SK-N-SH treated with all-trans-retinoic acid at 6 μM for 48 hours (cell line): ENCODE measurements at regions not wholly inside any gene's neighbourhood (a gene's known extent, or its start where the extent isn't known, plus 50 kb on each side); places are given as distances from the start of the nearest gene placed in this dataset.
"Not testable (repeated sequence)": the region's sequence is repeated elsewhere in the genome, so short reads cannot be mapped to it uniquely, and the experiment has no call there.

Experiments
- ATAC-seq: fragments of 200-7000 bp; cut with Tn5 transposase; 3 replicates; pipeline ENCODE4 v1.9.1; 2020; ENCODE audit warnings: mild to moderate bottlenecking, moderate library complexity
- ARNTL ChIP-seq: fragments of 450-650 bp; formaldehyde crosslinking; IDR thresholded peaks from 2 replicates; pipeline ENCODE4 v1.5.0; 2020; ENCODE audit warnings: low read depth, mild to moderate bottlenecking, moderate library complexity, borderline replicate concordance
- BACH2 ChIP-seq: fragments of 250-450 bp; sonication (Bioruptor Pico); IDR thresholded peaks from 2 replicates; pipeline ENCODE4 v1.9.0; 2021; ENCODE audit warnings: mild to moderate bottlenecking, borderline replicate concordance
- CSDC2 ChIP-seq: fragments of 250-450 bp; sonication (Bioruptor Pico); IDR thresholded peaks from 2 replicates; pipeline ENCODE4 v1.5.0; 2020; ENCODE audit warnings: mild to moderate bottlenecking, moderate library complexity
- CSRNP3 ChIP-seq: fragments of 250-450 bp; sonication (Bioruptor Pico); IDR thresholded peaks from 2 replicates; pipeline ENCODE4 v1.5.1; 2021; ENCODE audit warnings: mild to moderate bottlenecking, moderate library complexity
- ESRRG ChIP-seq: fragments of 250-450 bp; sonication (Bioruptor Pico); IDR thresholded peaks from 2 replicates; pipeline ENCODE4 v1.6.1; 2021; ENCODE audit warnings: mild to moderate bottlenecking
- GLIS3 ChIP-seq: fragments of 250-450 bp; sonication (Bioruptor Pico); IDR thresholded peaks from 2 replicates; pipeline ENCODE4 v1.5.0; 2020; ENCODE audit warnings: mild to moderate bottlenecking, moderate library complexity
- ISL1 ChIP-seq: fragments of 250-450 bp; sonication (Bioruptor Pico); IDR thresholded peaks from 2 replicates; pipeline ENCODE4 v2.1.2; 2022; ENCODE audit warnings: mild to moderate bottlenecking, moderate library complexity
- OSR1 ChIP-seq: fragments of 250-450 bp; sonication (Bioruptor Pico); IDR thresholded peaks from 2 replicates; pipeline ENCODE4 v1.8.0; 2022; ENCODE audit warnings: moderate library complexity, mild to moderate bottlenecking, inconsistent platforms
- PATZ1 ChIP-seq: fragments of 250-450 bp; sonication (Bioruptor Pico); IDR thresholded peaks from 2 replicates; pipeline ENCODE4 v1.8.0; 2020; ENCODE audit warnings: mild to moderate bottlenecking, moderate library complexity, borderline replicate concordance
- POU6F1 ChIP-seq: fragments of 250-450 bp; sonication (Bioruptor Pico); IDR thresholded peaks from 2 replicates; pipeline ENCODE4 v1.8.0; 2021; ENCODE audit warnings: low read depth, mild to moderate bottlenecking, moderate library complexity, borderline replicate concordance
- PPARA ChIP-seq: fragments of 250-450 bp; sonication (Bioruptor Pico); IDR thresholded peaks from 2 replicates; pipeline ENCODE4 v1.5.0; 2020; ENCODE audit warnings: mild to moderate bottlenecking, borderline replicate concordance
- RARB ChIP-seq: fragments of 250-450 bp; sonication (Bioruptor Pico); IDR thresholded peaks from 2 replicates; pipeline ENCODE4 v1.8.0; 2021; ENCODE audit warnings: mild to moderate bottlenecking, moderate library complexity
- SNAI2 ChIP-seq: fragments of 250-450 bp; sonication (Bioruptor Pico); IDR thresholded peaks from 2 replicates; pipeline ENCODE4 v1.5.0; 2020; ENCODE audit warnings: mild to moderate bottlenecking, moderate library complexity
- TCF4 ChIP-seq: fragments of 250-450 bp; sonication (Bioruptor Pico); IDR thresholded peaks from 2 replicates; pipeline ENCODE4 v1.8.0; 2021; ENCODE audit warnings: mild to moderate bottlenecking, moderate library complexity, borderline replicate concordance
- TOX ChIP-seq: fragments of 250-450 bp; sonication (Bioruptor Pico); IDR thresholded peaks from 2 replicates; pipeline ENCODE4 v1.8.0; 2021; ENCODE audit warnings: mild to moderate bottlenecking, moderate library complexity, borderline replicate concordance
- ZC3H10 ChIP-seq: fragments of 250-450 bp; sonication (Bioruptor Pico); IDR thresholded peaks from 2 replicates; pipeline ENCODE4 v1.5.1; 2021; ENCODE audit warnings: mild to moderate bottlenecking, moderate library complexity
- ZFP3 ChIP-seq: fragments of 250-450 bp; sonication (Bioruptor Pico); IDR thresholded peaks from 2 replicates; pipeline ENCODE4 v1.5.0; 2020; ENCODE audit warnings: mild to moderate bottlenecking, moderate library complexity
- ZNF565 ChIP-seq: fragments of 450-650 bp; formaldehyde crosslinking; conservative IDR thresholded peaks from 2 replicates; pipeline ENCODE4 v1.5.0; 2020; ENCODE audit warnings: low read depth, mild to moderate bottlenecking, moderate library complexity
- ZNF70 ChIP-seq: fragments of 450-650 bp; formaldehyde crosslinking; IDR thresholded peaks from 2 replicates; pipeline ENCODE4 v1.5.0; 2020; ENCODE audit warnings: mild to moderate bottlenecking, moderate library complexity
- TF ChIP-seq, protein P1 (sequence below): fragments of 250-450 bp; sonication (Bioruptor Pico); IDR thresholded peaks from 2 replicates; pipeline ENCODE4 v1.5.0; 2020; ENCODE audit warnings: mild to moderate bottlenecking, moderate library complexity

DNA sequence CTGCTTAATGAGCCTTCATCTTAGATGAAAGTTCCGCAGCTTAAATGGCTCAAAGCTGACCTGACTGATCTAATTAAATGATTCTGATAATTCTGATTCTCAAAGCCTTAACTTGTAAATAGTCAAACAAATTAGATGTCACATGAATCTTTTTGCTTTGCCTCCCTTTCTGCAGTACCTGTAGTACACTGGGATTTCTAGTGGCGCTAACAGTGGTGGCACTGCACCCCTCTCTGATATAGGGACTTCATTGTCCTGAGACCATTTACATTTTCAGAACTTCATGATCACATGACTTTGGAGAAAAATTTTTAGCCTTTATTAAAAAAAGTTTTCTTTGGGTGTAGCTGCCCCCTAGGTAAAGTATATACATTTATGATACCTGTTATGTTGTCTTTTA lies 546.7 kb upstream of the ADGRL2 start (continued):
- TF ChIP-seq ISL1 (CRISPR knock-in tag): no peak
- no peak for TF ChIP-seq PPARA
- TF ChIP-seq CSRNP3: no peak

- TF ChIP-seq POU6F1 (CRISPR knock-in tag): no peak
- no peak for TF ChIP-seq RARB (CRISPR knock-in tag)
- no peak for TF ChIP-seq TCF4 (CRISPR knock-in tag)
- no peak for TF ChIP-seq ZC3H10 (CRISPR knock-in tag)
- TF ChIP-seq ZNF70 (CRISPR knock-in tag): no peak
- no peak for TF ChIP-seq SNAI2
- TF ChIP-seq BACH2 (CRISPR knock-in tag): no peak
- no peak for TF ChIP-seq GLIS3 (CRISPR knock-in tag)
- TF ChIP-seq ZFP3 (CRISPR knock-in tag): no peak
- no peak for TF ChIP-seq OSR1 (CRISPR knock-in tag)
- TF ChIP-seq PATZ1 (CRISPR knock-in tag): no peak
- no peak for TF ChIP-seq ESRRG (CRISPR knock-in tag)
- TF ChIP-seq, protein P1, sequence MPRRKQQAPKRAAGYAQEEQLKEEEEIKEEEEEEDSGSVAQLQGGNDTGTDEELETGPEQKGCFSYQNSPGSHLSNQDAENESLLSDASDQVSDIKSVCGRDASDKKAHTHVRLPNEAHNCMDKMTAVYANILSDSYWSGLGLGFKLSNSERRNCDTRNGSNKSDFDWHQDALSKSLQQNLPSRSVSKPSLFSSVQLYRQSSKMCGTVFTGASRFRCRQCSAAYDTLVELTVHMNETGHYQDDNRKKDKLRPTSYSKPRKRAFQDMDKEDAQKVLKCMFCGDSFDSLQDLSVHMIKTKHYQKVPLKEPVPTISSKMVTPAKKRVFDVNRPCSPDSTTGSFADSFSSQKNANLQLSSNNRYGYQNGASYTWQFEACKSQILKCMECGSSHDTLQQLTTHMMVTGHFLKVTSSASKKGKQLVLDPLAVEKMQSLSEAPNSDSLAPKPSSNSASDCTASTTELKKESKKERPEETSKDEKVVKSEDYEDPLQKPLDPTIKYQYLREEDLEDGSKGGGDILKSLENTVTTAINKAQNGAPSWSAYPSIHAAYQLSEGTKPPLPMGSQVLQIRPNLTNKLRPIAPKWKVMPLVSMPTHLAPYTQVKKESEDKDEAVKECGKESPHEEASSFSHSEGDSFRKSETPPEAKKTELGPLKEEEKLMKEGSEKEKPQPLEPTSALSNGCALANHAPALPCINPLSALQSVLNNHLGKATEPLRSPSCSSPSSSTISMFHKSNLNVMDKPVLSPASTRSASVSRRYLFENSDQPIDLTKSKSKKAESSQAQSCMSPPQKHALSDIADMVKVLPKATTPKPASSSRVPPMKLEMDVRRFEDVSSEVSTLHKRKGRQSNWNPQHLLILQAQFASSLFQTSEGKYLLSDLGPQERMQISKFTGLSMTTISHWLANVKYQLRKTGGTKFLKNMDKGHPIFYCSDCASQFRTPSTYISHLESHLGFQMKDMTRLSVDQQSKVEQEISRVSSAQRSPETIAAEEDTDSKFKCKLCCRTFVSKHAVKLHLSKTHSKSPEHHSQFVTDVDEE (CRISPR knock-in tag): no peak
- no peak for TF ChIP-seq PPARA
- no peak for TF ChIP-seq TOX (CRISPR knock-in tag)
- no peak for TF ChIP-seq CSDC2 (CRISPR knock-in tag)
- TF ChIP-seq CSRNP3: no peak
- TF ChIP-seq ISL1 (CRISPR knock-in tag): no peak
- TF ChIP-seq ARNTL: no peak
- TF ChIP-seq ZNF565 (CRISPR knock-in tag): no peak
- ATAC-seq: no peak
Measured at GRCh38 chr1:81252471-81253151, 548.1 kb upstream of the ADGRL2 start.

- not testable (repeated sequence) for ATAC-seq
Measured at GRCh38 chr1:81250825-81251224, 549.9 kb upstream of the ADGRL2 start.

DNA sequence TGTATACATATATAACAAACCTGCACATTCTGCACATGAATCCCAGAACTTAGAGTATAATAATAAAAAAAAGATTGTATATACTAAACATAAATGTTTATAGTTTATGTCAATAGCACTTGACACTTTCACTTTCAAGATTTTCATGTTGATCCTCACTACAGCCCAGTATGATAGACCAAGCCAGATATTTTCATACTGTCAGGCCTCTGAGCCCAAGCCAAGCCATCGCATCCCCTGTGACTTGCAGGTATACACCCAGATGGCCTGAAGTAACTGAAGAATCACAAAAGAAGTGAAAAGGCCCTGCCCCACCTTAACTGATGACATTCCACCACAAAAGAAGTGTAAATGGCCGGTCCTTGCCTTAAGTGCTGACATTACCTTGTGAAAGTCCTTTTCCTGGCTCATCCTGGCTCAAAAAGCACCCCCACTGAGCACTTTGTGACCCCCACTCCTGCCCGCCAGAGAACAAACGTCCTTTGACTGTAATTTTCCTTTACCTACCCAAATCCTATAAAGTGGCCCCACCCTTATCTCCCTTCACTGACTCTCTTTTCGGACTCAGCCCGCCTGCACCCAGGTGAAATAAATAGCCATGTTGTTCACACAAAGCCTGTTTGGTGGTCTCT lies 555.5 kb upstream of the ADGRL2 start:
- not testable (repeated sequence) for ATAC-seq

GRCh38 chr1:81244612-81245011 lies 556.1 kb upstream of the ADGRL2 start:
- not testable (repeated sequence) for ATAC-seq
